ENCODE measurements at regions not wholly inside any gene's neighbourhood (a gene's known extent, or its start where the extent isn't known, plus 50 kb on each side); places are given as distances from the start of the nearest gene placed in this dataset.
"Not testable (repeated sequence)": the region's sequence is repeated elsewhere in the genome, so short reads cannot be mapped to it uniquely, and the experiment has no call there.

DNA sequence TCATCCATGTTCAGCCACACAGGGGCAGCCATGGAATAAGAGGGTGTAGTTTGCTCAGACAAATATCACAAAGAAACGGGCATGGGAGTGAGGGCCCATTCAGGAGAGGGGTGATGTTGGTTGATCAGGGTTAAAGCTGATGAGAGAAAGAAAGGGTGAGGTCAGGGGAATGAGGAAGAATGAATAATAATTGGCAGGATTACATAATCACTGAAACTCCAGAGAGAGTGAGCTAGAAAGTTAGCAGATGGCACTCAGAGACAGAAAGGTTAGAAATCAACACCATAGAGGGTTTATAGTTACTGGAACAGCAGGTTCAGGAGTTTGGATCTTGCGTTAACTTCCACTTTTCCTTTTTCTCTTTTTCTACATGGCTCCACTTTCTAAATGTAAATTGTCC, 113.9 kb downstream of the TAF11L14 start:
- H3K4me3 ChIP-seq (ENCODE audit: low read length): no peak overlapping the region
- no peak for DNase-seq (ENCODE audit: low read depth, low spot score)

DNA sequence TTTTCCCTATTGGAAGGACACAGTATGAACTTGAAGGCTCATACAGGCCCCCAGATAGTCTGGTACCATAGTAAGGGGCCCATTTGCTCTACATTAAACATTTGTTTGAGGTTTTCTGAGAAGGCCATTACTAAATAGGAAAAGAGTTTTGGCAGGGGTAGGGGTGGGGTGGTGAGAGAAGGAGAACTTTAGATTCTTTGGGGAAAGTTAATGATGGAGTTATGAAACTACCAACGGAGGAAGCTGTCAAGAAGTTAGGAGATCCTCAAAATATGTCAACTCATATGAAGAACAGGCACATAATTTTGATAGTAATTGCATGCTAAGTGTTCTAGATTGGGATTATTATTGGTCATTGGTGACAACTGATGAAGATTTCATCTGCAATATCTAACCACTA, 114.7 kb downstream of the TAF11L14 start:
- no peak overlapping the region for H3K4me3 ChIP-seq (ENCODE audit: low read length)
- no peak for DNase-seq (ENCODE audit: low read depth, low spot score)

DNA sequence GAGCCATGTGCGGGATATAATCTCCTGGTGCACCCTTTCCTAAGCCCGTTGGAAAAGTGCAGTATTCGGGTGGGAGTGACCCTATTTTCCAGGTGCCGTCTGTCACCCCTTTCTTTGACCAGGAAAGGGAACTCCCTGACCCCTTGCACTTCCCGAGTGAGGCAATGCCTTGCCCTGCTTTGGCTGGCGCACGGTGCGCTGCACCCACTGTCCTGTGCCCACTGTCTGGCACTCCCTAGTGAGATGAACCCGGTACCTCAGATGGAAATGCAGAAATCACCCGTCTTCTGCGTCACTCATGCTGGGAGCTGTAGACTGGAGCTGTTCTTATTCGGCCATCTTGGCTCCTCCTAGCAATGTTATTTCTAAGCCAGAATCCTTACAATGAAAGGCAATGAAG, 121.1 kb downstream of the TAF11L14 start:
- not testable (repeated sequence) for H3K4me3 ChIP-seq (ENCODE audit: low read length); DNase-seq (ENCODE audit: low read depth, low spot score)

DNA sequence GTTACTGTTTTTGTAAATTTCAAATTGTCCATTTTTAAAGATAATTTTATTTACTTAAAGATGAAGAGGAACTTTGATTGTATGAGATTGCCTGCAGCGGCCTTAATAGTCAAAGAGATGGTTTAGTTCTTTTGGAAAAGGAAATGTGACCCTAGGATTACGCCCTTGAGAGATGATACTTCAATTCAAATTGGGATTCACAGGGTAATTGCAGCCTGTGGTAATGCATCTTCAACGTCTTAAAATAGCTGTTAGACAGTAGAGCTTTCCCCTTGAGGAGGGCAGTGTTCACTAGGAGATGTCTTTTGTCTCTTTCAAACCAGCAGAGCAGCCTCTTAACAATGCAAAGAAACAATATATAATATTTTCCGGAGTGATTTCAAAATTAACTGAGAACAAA, 127.1 kb downstream of the TAF11L14 start:
- no peak for DNase-seq (ENCODE audit: low read depth, low spot score)
- H3K4me3 ChIP-seq (ENCODE audit: low read length): no peak overlapping the region

DNA sequence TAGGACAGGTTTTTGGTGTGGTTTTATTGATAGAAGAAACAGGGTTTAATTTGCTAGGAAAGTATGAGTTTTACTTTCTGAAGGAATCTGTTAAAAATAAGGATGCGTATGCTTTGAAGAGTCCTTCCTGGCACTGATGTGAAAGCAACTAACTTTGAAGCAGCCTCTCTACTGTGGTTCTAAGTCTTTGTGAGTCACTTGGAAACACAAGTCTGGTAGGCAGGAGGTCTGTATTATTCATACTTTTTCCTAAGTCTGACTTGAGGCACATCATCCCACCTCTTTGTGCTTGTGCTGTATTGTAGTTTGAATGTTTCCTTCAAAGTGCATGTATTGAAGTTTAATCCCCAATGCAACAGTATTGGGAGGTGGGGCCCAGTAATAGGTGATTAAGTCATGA, 129.0 kb downstream of the TAF11L14 start:
- no peak for DNase-seq (ENCODE audit: low read depth, low spot score)
- no peak overlapping the region for H3K4me3 ChIP-seq (ENCODE audit: low read length)

DNA sequence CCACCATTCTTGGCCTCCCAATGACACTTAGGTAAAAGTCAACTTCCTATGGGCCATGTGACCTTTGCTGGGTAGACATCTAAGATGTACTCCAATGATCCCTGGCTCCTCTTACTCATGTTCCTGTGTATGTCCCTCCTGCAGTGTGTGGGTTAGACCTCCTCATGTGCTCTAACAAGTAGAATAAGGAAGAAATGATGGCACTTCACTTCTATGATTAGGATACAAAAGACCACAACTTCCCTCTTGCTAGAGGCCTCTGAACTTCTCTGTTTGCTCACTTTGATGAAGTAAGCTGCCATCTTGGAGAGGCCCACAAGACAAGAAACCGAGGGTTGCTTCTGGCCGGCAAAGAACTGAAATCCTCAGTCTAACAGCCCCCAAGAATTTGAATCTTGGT, 131.8 kb downstream of the TAF11L14 start:
- H3K4me3 ChIP-seq (ENCODE audit: low read length): no peak overlapping the region
- DNase-seq (ENCODE audit: low read depth, low spot score): no peak

DNA sequence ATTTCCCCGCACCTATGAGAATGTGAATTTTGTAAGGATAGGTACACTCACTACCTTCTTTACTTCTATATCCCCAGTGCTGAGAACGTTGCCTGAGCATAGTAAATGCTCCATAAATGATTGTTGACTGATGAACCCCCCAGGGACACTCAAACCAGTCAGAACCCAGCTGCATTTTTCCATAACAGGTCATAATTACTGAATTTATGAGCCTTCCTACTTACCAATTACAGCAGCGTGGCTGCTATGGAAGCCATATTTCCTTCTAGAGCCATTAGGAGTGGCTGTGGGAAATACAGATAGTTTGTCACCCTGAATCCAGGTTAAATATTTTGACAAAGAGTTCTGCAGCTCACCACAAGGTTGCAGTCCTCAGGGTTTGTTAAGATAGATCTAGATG, 135.0 kb downstream of the TAF11L14 start:
- no peak overlapping the region for H3K4me3 ChIP-seq (ENCODE audit: low read length)
- DNase-seq (ENCODE audit: low read depth, low spot score): no peak

DNA sequence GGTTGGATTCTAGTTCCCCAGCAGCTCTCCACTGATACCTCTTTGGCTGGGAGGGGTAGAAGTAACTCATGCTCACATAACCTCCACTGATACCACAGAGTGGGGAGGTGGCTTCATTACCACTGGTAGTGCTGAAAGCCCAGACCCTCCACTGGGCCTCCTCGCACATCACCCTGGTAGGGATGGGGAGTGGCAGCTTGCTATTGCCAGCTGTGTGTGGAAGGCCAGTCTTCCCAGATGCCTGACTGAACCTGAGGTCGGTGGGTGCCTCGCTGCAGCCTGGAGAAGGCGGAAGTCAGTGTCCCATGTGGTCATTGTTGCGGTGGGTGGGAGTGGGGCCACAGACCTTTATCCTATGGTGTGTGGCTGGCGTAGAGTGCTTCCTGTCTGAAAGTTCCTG, 138.0 kb downstream of the TAF11L14 start:
- no peak for DNase-seq (ENCODE audit: low read depth, low spot score)
- no peak overlapping the region for H3K4me3 ChIP-seq (ENCODE audit: low read length)

DNA sequence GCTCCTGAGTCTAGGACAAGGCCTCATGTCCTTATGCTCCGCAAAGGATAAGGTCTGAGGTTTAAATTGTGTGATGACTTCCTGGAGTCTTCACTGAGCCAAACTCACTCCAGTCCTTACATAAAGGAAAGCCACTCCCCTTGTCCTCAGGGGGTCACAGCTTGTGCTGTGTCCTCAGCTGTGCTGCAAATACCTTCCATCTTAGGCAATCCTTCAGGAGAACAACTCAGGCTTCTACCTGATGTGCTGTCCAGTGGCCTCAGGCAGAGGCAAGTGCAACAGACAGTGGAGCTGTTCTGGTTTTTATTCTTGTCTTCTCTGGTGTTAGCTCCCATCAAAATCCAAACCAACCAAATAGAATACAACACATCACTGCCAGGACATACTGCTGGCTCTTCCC, 151.5 kb downstream of the TAF11L14 start:
- no peak overlapping the region for H3K4me3 ChIP-seq (ENCODE audit: low read length)
- no peak for DNase-seq (ENCODE audit: low read depth, low spot score)

DNA sequence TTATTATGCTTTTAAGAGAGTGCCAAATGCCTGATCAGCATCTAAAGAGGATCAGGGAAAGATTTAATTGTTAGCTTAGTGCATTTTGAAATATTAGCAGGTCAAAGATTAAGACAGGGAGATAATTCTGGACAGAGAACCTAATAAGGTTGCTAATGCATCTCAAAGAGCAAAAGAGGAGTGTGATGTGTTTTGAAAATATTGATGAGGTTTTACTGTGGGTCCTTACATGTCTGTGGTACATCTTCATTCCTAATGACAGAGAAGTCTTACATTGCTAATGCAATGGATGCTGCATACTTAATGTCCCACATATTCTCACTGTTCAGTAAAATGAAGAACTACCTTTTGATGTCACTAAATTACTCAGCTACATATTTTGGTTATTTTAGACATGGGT, 154.1 kb downstream of the TAF11L14 start:
- no peak for DNase-seq (ENCODE audit: low read depth, low spot score)
- no peak overlapping the region for H3K4me3 ChIP-seq (ENCODE audit: low read length)

DNA sequence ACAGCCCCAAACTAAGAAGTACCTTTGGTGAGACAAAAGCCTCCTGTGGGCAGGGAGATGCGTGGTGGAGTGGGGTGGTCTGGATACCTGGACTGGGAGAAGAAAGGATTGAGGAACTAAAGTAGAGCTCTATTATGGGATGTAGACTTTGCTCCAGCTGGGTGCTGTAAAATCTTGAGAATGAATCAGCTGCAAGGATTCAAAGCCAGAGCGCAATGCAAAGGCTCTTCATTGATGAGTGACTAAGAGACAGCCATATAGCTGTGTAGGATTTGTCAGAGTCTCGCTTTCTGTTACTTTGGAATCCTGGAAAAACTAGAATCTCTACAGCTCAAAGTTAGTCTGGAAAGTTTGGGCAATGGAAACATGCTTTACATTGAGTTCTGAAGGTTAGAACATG, 159.9 kb downstream of the TAF11L14 start:
- DNase-seq (ENCODE audit: low read depth, low spot score): no peak
- no peak overlapping the region for H3K4me3 ChIP-seq (ENCODE audit: low read length)

DNA sequence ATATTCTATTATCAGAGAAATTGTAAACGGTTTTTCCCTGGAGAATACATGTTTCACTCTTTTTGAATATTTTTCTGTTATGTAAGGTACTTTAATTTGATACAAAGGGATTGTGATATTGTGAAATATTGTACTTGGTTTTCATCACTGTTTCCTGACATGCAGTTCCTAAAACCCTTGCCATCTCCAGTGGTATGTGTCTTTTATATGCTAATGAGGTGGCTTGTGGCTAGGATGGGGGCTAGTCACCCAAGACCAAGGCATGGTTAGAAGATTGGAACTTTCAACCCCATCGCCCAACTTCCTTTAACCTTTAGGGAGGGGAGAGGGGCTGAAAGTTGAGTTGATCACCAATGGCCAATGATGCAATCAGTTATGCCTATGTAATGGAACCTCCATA, 160.6 kb downstream of the TAF11L14 start:
- DNase-seq (ENCODE audit: low read depth, low spot score): no peak
- no peak overlapping the region for H3K4me3 ChIP-seq (ENCODE audit: low read length)

DNA sequence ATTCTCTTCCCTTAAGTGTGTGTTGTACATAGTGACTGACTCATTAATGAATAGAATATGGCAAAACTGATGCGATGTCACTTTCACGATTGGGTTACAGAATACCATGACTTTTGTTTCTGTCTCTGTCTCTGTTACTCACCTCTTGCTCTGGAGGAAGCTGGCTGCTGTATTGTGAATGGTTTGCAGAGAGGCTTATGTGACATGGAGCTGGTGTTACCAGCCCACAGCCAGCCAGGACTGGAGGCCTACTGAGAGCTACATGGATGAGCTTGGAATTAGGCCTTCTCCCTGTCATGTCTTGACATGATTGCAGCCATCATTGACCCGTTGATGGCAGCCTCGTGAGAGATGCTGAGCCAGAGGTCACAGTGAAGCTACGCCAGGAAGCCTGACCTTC, 161.9 kb downstream of the TAF11L14 start:
- no peak for DNase-seq (ENCODE audit: low read depth, low spot score)
- H3K4me3 ChIP-seq (ENCODE audit: low read length): no peak overlapping the region

DNA sequence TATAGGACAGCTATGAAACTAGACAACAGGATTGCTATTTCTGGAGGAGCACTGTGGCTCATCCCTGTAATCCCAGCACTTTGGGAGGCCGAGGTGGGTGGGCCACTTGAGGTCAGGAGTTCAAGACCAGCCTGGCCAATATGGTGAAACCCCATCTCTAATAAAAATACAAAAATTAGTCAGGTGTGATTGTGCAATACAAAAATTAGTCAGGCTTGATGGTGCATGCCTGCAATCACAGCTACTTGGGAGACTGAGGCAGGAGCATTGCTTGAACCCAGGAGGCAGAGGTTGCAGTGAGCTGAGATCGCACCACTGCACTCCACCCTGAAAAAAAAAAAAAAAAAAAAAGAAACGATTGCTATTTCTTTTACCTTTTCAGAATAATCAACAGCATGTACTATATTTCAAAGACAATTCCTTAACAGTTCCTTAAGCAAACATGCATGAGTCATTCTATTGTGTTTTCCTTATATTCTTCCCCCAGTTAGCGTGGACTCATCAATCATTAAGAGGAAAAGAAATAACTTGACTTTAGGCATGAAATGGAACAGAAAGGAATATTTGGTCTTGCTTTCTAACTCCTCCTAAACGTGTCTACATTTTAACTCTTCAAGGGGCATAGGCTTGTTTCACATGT, 162.6 kb downstream of the TAF11L14 start:
- H3K4me3 ChIP-seq (ENCODE audit: low read length): no peak overlapping the region
- no peak for DNase-seq (ENCODE audit: low read depth, low spot score)

DNA sequence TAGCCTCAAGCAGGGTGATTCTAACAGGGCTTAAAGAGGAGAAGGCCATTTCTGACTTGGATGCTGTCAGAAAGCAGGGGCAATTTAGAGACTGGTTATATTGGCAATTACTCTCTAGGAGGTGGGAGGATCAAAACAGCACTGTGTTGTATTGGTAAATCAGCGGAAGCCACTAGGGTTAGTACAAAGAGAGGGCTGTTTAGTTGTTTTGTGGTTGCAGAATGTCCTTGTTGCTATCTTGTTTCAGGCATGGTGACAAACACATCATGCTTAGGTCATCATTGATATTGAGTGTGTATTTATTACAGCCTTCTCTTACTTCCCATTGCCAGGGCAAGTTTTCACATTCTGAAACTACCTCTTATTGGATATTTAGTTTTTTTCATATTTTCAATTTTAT, 165.3 kb downstream of the TAF11L14 start:
- no peak for DNase-seq (ENCODE audit: low read depth, low spot score)
- no peak overlapping the region for H3K4me3 ChIP-seq (ENCODE audit: low read length)

DNA sequence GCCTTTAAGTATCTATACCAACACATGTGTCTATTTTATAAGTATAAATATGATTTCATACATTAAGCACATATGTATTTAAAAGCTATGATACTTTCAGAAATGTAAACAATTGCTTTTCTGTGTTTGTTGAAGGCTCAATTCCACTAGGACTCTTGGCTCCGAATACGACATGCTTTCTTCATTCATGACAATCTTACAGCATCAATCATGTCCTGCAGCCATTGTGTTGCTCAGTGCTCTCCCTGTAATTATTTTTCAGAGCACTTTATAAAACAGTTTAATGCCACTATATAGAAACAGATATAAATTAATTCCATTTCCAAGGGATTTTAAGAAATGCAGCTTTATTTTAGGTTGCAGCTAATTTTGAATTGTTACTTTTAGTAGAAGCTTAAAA, 167.3 kb downstream of the TAF11L14 start:
- H3K4me3 ChIP-seq (ENCODE audit: low read length): no peak overlapping the region
- DNase-seq (ENCODE audit: low read depth, low spot score): no peak

DNA sequence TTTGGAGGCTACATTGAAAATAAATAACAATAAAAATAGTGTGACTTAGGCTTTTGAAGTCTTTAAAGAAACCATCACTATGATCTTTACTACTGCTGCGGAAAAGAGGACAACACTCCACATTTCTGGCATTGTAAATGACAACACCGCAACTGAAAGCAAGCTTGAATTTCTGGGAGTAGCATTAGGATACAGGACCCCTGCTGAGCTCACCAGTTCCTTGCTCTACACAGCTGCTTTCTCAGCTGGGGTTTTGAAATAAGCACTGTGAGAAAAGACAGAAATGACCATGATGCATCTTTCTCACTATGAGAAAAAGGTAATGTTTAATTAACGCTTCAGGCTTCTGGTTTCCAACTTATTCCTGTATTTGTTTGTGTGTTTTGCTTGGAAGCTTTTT, 168.0 kb downstream of the TAF11L14 start:
- no peak for DNase-seq (ENCODE audit: low read depth, low spot score)

DNA sequence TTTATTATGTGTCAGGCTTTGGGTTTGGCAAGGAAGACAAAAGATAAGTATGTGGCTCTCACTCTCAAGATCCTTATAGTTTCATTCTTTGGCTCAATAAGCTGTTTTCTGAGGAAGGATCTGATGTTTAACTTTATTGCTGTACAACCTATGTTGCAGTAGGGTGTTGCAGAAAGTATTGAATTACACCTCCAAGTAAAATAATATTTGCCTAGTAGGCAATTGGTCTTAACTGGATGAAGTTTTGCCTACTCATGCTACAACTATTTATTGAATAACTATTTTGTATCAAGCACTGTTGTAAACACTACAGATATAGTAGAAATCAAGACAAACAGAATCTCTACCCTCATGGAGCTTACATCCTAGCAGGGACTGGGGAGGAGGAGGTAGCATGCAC, 169.7 kb downstream of the TAF11L14 start:
- DNase-seq (ENCODE audit: low read depth, low spot score): no peak
- H3K4me3 ChIP-seq (ENCODE audit: low read length): no peak overlapping the region

More for the DNA sequence above, 168.0 kb downstream of the TAF11L14 start:
- H3K4me3 ChIP-seq (ENCODE audit: low read length): no peak overlapping the region

DNA sequence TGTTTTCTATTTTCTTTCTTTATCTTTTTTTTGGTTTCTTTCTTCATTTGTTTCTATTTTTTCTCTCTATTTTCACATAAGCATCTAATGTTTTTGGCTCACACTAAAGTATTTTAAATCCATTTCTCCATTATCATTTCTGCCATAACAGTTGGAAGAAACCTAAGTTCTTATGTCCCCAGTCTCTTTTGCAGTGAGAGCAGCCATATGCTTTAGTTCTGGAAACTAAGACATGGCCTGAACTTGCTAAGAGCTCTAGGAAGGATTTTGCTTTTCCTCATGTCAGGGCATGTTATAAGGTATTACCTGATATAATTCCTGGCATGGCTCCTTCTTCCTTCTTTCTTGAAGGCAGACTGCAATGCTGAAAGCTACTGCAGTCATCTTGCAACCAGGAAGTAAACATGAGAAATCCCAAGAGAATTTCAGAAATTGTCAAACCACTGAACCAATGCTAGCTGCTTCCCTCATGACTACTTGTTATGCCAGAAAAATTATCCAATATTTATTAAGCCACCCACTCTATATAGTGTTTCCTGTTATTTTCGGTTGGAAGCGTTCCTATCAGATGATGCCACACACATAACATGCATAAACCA, 171.1 kb downstream of the TAF11L14 start:
- no peak overlapping the region for H3K4me3 ChIP-seq (ENCODE audit: low read length)
- DNase-seq (ENCODE audit: low read depth, low spot score): no peak

DNA sequence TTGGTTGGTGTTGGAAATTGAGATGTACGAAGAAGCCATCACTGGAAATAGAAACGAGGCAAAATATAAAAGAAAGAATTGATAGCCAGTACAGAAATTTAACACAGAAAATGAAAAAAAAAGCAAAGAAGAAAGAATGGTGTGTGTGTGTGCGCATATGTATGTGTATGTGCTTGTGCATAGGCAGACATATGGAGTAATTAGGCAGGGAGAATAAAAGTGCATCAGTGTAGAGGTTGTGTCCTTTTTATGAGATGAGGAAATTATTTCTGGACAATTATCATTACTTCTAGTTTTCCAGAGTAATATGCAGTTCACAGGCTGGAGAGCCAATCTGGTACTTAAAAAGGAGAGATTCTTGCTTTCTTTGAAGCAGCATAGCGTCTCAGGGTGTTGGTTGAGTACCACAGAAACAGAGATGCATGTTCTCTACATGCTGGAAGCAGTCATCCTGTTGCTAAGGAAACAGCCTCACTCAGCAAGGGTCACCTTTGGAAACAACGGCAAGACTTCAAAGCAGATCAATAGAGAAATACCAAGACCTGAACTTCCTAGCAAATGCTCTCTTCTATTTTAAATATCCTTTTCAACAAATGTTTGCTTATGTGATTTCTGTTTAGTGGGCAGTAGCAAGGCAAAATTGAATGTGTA, 172.7 kb downstream of the TAF11L14 start:
- no peak for DNase-seq (ENCODE audit: low read depth, low spot score)
- no peak overlapping the region for H3K4me3 ChIP-seq (ENCODE audit: low read length)

DNA sequence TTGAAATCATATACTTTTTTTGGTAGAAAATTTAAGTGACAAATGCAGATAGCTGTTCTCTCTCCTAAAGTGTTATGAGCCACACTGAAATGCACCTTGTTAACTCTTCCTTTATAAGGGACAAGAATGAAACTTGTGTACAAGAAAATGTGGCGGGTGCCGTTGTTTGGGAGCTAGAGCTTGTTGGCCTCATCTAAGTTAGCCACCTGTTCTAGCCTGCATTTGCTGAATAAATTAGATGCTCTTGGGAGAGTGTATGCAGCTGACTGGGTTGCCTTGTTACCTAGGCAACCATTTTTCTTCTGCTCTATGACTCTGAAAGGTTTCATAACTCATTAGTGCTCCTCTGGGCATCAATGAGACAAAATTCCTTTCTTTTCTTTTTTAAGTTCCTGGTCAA, 174.3 kb downstream of the TAF11L14 start:
- DNase-seq (ENCODE audit: low read depth, low spot score): no peak
- H3K4me3 ChIP-seq (ENCODE audit: low read length): no peak overlapping the region
